Retinal pigment epithelial cell (primary cell): ENCODE measurements at regions not wholly inside any gene's neighbourhood (a gene's known extent, or its start where the extent isn't known, plus 50 kb on each side); places are given as distances from the start of the nearest gene placed in this dataset.
A peak's percentile ranks its signal among the peaks of the same experiment; 100 is the strongest.

ENCODE experiments used
- DNase-seq: peaks from one replicate; pipeline ENCODE4 v3.0.0-alpha.2; 2010; ENCODE audit warnings: low read depth
- H3K4me3 ChIP-seq: 2 replicates; pipeline ENCODE4 v1.5.1; 2011; ENCODE audit warnings: mild to moderate bottlenecking, low read length, control low read depth, moderate library complexity
- CTCF ChIP-seq: conservative IDR thresholded peaks from 2 replicates; pipeline ENCODE4 v1.5.1; 2011; ENCODE audit warnings: low read depth, low read length, control low read depth, inconsistent platforms

GRCh38 chrX:22665818-22666217, 333.9 kb upstream of the DDX53 start:
- no peak for DNase-seq
- TF ChIP-seq CTCF = no peak
- H3K4me3 ChIP-seq = no peak overlapping the region

- no peak overlapping the region for H3K4me3 ChIP-seq
- peak; percentile 39 for TF ChIP-seq CTCF
- no peak for DNase-seq
Measured at GRCh38 chrX:22666441-22666840, 333.3 kb upstream of the DDX53 start.

- H3K4me3 ChIP-seq = no peak overlapping the region
- DNase-seq = no peak
- TF ChIP-seq CTCF = no peak
Measured at GRCh38 chrX:22674932-22675331, 324.8 kb upstream of the DDX53 start.

GRCh38 chrX:22686138-22686541, 313.6 kb upstream of the DDX53 start:
- DNase-seq = peak; percentile 14
- no peak for TF ChIP-seq CTCF
- H3K4me3 ChIP-seq = no peak overlapping the region

GRCh38 chrX:22689290-22689689, 310.5 kb upstream of the DDX53 start:
- TF ChIP-seq CTCF = no peak
- H3K4me3 ChIP-seq = no peak overlapping the region
- DNase-seq = no peak

GRCh38 chrX:22690116-22690515, 309.6 kb upstream of the DDX53 start:
- no peak for TF ChIP-seq CTCF
- no peak overlapping the region for H3K4me3 ChIP-seq
- DNase-seq = no peak

GRCh38 chrX:22691966-22692565, 307.7 kb upstream of the DDX53 start:
- H3K4me3 ChIP-seq = no peak overlapping the region
- no peak for TF ChIP-seq CTCF
- no peak for DNase-seq
